Trophoblast cell (in vitro differentiated cells and primary cell): ENCODE measurements at regions not wholly inside any gene's neighbourhood (a gene's known extent, or its start where the extent isn't known, plus 50 kb on each side); places are given as distances from the start of the nearest gene placed in this dataset.

Source experiments
- DNase-seq, 2 donors: peaks; one replicate each; pipeline ENCODE4 v3.0.0-alpha.2; 2016
- H2AFZ ChIP-seq: 2 replicates; pipeline ENCODE4 v1.6.1; 2013; ENCODE audit warnings: low read length, moderate library complexity, mild to moderate bottlenecking; ENCODE audit not compliant: insufficient read depth, poor library complexity
- H2AK5ac ChIP-seq: 2 replicates; pipeline ENCODE4 v1.6.1; 2013; ENCODE audit warnings: mild to moderate bottlenecking, low read length
- H2BK120ac ChIP-seq: 2 replicates; pipeline ENCODE4 v1.6.1; 2013; ENCODE audit warnings: low read length, mild to moderate bottlenecking, moderate library complexity; ENCODE audit not compliant: insufficient read depth, poor library complexity
- H2BK12ac ChIP-seq: 2 replicates; pipeline ENCODE4 v1.6.1; 2013; ENCODE audit warnings: mild to moderate bottlenecking, low read length, moderate library complexity
- H2BK5ac ChIP-seq: 2 replicates; pipeline ENCODE4 v1.6.1; 2013; ENCODE audit warnings: low read length, low read depth, moderate library complexity, mild to moderate bottlenecking; ENCODE audit not compliant: poor library complexity
- H3K14ac ChIP-seq: 2 replicates; pipeline ENCODE4 v1.6.1; 2013; ENCODE audit warnings: mild to moderate bottlenecking, low read length
- H3K18ac ChIP-seq: 2 replicates; pipeline ENCODE4 v1.6.1; 2013; ENCODE audit warnings: mild to moderate bottlenecking, low read length
- H3K23ac ChIP-seq: 2 replicates; pipeline ENCODE4 v1.6.1; 2013; ENCODE audit warnings: low read length
- H3K27ac ChIP-seq: 2 replicates; pipeline ENCODE4 v1.5.1; 2013; ENCODE audit warnings: low read depth, mild to moderate bottlenecking, inconsistent platforms, low read length, moderate library complexity
- H3K27me3 ChIP-seq: 2 replicates; pipeline ENCODE4 v1.6.1; 2013; ENCODE audit warnings: inconsistent platforms, mild to moderate bottlenecking, low read length, moderate library complexity; ENCODE audit not compliant: insufficient read depth
- H3K36me3 ChIP-seq, 2 experiments: 1 replicate in 1 of 2; 2 replicates in 1 of 2; pipeline ENCODE4 v1.6.1; 2013; ENCODE audit warnings: low read length in 2 of 2, mild to moderate bottlenecking in 2 of 2, moderate library complexity in 1 of 2; ENCODE audit not compliant: insufficient read depth in 2 of 2, control insufficient read depth in 1 of 2
- H3K4ac ChIP-seq: 2 replicates; pipeline ENCODE4 v1.6.1; 2013; ENCODE audit warnings: low read depth, mild to moderate bottlenecking, low read length, moderate library complexity
- H3K4me1 ChIP-seq, 2 experiments: 1 replicate in 1 of 2; 2 replicates in 1 of 2; pipeline ENCODE4 v1.6.1; 2013; ENCODE audit warnings: low read length in 2 of 2, mild to moderate bottlenecking in 2 of 2, moderate library complexity in 1 of 2; ENCODE audit not compliant: insufficient read depth in 2 of 2, control insufficient read depth in 1 of 2
- H3K4me2 ChIP-seq: 2 replicates; pipeline ENCODE4 v1.6.1; 2013; ENCODE audit warnings: inconsistent platforms, mild to moderate bottlenecking, low read length, moderate library complexity
- H3K4me3 ChIP-seq: 2 replicates; pipeline ENCODE4 v1.5.1; 2013; ENCODE audit warnings: mild to moderate bottlenecking, low read depth, low read length, inconsistent platforms
- H3K79me1 ChIP-seq: one replicate; pipeline ENCODE4 v1.6.1; 2013; ENCODE audit warnings: low read length
- H3K79me2 ChIP-seq: 2 replicates; pipeline ENCODE4 v1.6.1; 2013; ENCODE audit warnings: low read length, mild to moderate bottlenecking; ENCODE audit not compliant: control insufficient read depth, insufficient read depth, poor library complexity
- H3K9ac ChIP-seq: 2 replicates; pipeline ENCODE4 v1.6.1; 2013; ENCODE audit warnings: mild to moderate bottlenecking, low read length
- H3K9me3 ChIP-seq: 2 replicates; pipeline ENCODE4 v1.6.1; 2013; ENCODE audit warnings: low read depth, mild to moderate bottlenecking, control low read depth, inconsistent platforms, low read length; ENCODE audit not compliant: insufficient read depth
- H4K12ac ChIP-seq: 2 replicates; pipeline ENCODE4 v1.6.1; 2013; ENCODE audit warnings: low read depth, mild to moderate bottlenecking, low read length, moderate library complexity
- H4K8ac ChIP-seq: 2 replicates; pipeline ENCODE4 v1.6.1; 2013; ENCODE audit warnings: low read depth, mild to moderate bottlenecking, low read length, moderate library complexity
- H4K91ac ChIP-seq: one replicate; pipeline ENCODE4 v1.6.1; 2013; ENCODE audit warnings: low read depth, mild to moderate bottlenecking, low read length, moderate library complexity
- WGBS: extraction: QIAGEN DNeasy Blood & Tissue Kit; methylation state at CpG from one replicate; pipeline ENCODE4 v1.1.7; 2013; ENCODE audit warnings: missing lambda C conversion rate; ENCODE audit not compliant: insufficient read length, insufficient coverage; ENCODE audit errors: extremely low coverage; 5-methylcytosine and 5-hydroxymethylcytosine counted together

- H4K8ac ChIP-seq, result no peak overlapping the region
- no peak overlapping the region for H2BK5ac ChIP-seq
- DNase-seq, result no peak
- H3K79me2 ChIP-seq, result no peaks in the 10 kb centered on the region
- H4K91ac ChIP-seq, result no peak overlapping the region
- no peaks in the 10 kb centered on the region for H3K36me3 ChIP-seq
- H2BK120ac ChIP-seq, result no peak overlapping the region
- H3K9ac ChIP-seq, result no peak overlapping the region
- H3K27me3 ChIP-seq, result no peaks in the 10 kb centered on the region
- no peak overlapping the region for H3K4me2 ChIP-seq
- H3K14ac ChIP-seq, result no peak overlapping the region
- no CpG with 5 or more reads among the region's 5 CpGs for WGBS
- no peaks in the 10 kb centered on the region for H3K79me1 ChIP-seq
- H3K23ac ChIP-seq, result no peak overlapping the region
- peaks cover 5% of the 10 kb centered on the region for H3K9me3 ChIP-seq
- no peak overlapping the region for H2AK5ac ChIP-seq
- no peak overlapping the region for H3K18ac ChIP-seq
- no peak overlapping the region for H2AFZ ChIP-seq
- H3K4me3 ChIP-seq, result no peak overlapping the region
- no peak overlapping the region for H4K12ac ChIP-seq
- no peaks in the 10 kb centered on the region for H3K4me1 ChIP-seq
- no peak overlapping the region for H2BK12ac ChIP-seq
- no peak overlapping the region for H3K27ac ChIP-seq
- H3K4ac ChIP-seq, result no peak overlapping the region
Measured at GRCh38 chr2:129763966-129764365, 215.5 kb upstream of the RAB6C start.

DNA sequence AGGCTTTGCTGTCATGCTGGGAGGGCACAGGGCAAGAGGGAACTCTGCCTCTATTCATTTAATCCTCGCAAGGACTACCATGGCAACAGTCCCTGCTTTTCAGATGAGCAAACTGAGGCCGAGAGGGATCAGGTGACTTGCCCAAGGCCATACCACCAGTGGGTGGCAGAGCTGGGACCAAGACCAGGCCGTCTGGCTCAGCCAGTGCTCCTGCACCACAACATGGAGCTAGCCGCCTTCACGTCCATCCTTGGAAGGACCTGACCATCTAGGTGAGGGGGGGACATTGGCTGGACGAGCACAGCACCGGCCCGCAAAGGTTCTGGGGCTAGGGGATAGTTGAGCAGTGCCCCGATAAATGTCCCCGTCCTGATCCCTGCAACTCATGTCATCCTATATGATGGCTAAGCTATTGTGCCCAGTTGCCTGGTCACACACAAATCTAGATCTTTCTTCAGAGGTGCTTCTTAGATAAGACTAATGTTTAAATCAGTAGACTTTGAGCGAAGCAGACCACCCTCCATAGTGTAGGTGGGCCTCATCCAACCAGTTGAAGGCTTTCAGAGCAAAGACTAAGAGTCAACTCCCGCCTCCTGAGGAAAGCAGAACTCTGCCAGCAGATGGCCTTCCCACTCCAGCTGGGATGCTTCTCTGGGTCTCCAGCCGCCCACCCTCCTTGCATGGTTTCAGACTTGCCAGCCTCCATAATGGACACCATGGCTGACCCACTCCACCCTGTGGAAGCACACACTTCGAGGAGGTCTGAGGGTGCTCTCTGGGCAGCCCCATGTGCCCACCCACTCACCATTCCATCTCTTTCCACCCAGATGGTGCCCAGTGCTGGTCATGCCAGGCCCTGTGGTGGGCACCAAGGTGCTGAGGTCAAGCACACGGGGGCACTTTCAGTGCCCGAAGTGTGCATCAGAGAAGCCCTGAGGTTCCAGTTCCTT lies 214.8 kb upstream of the RAB6C start:
- no peak overlapping the region for H3K14ac ChIP-seq

DNA sequence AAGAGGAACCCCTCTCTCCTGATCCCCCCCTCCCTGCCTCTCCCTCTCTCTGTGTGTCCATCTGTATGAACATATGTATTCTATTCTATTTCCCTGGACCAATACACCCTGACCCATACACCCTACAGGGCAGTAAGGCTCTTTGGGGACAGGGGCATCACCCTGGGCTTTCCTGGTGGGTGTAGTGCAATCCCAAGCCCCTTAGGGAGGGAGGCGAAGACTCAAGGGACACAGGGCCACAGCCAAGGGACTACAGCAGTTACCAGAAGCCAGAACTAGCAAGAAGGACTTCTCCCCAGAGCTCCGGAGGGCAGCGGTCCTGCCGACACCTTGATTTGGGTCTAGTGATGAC lies 214.2 kb upstream of the RAB6C start:
- no peak overlapping the region for H2AFZ ChIP-seq
- no peak overlapping the region for H4K8ac ChIP-seq
- H3K9ac ChIP-seq, result no peak overlapping the region
- H3K4me1 ChIP-seq, result no peaks in the 10 kb centered on the region
- no peak overlapping the region for H3K18ac ChIP-seq
- H3K4me2 ChIP-seq, result no peak overlapping the region
- H3K79me2 ChIP-seq, result no peaks in the 10 kb centered on the region
- no peak overlapping the region for H2BK12ac ChIP-seq
- H4K91ac ChIP-seq, result no peak overlapping the region
- no peak for DNase-seq
- peaks cover 3% of the 10 kb centered on the region for H3K9me3 ChIP-seq
- no peak overlapping the region for H2BK5ac ChIP-seq
- H3K27ac ChIP-seq, result no peak overlapping the region
- no peaks in the 10 kb centered on the region for H3K36me3 ChIP-seq
- no peak overlapping the region for H3K4ac ChIP-seq
- no peak overlapping the region for H3K4me3 ChIP-seq
- H4K12ac ChIP-seq, result no peak overlapping the region
- no CpG with 5 or more reads among the region's 4 CpGs for WGBS
- H3K79me1 ChIP-seq, result no peaks in the 10 kb centered on the region
- no peak overlapping the region for H3K23ac ChIP-seq
- no peak overlapping the region for H2BK120ac ChIP-seq
- H3K14ac ChIP-seq, result no peak overlapping the region
- H3K27me3 ChIP-seq, result no peaks in the 10 kb centered on the region
- no peak overlapping the region for H2AK5ac ChIP-seq

More for the DNA sequence above, 214.8 kb upstream of the RAB6C start:
- Histone ChIP-seq H3K9ac (no peak overlapping the region), H3K4me1 (no peaks in the 10 kb centered on the region), H2BK12ac (no peak overlapping the region), H3K9me3 (peaks cover 5% of the 10 kb centered on the region), H2AK5ac (no peak overlapping the region), H3K4ac (no peak overlapping the region), H2BK120ac (no peak overlapping the region), H3K27me3 (no peaks in the 10 kb centered on the region), H4K12ac (no peak overlapping the region), H3K4me3 (no peak overlapping the region), H3K79me1 (no peaks in the 10 kb centered on the region), H4K91ac (no peak overlapping the region), H2AFZ (no peak overlapping the region), H3K4me2 (no peak overlapping the region), H3K27ac (no peak overlapping the region), H3K79me2 (no peaks in the 10 kb centered on the region), H4K8ac (no peak overlapping the region), H2BK5ac (no peak overlapping the region), H3K36me3 (no peaks in the 10 kb centered on the region), H3K23ac (no peak overlapping the region), H3K18ac (no peak overlapping the region)
- no peak for DNase-seq
- no CpG with 5 or more reads among the region's 16 CpGs for WGBS

- Histone ChIP-seq H3K4ac (no peak overlapping the region), H3K18ac (no peak overlapping the region), H2AK5ac (no peak overlapping the region), H2BK12ac (no peak overlapping the region), H4K12ac (no peak overlapping the region), H3K9ac (no peak overlapping the region), H3K79me1 (no peaks in the 10 kb centered on the region), H3K4me1 (no peaks in the 10 kb centered on the region), H2BK5ac (no peak overlapping the region), H3K9me3 (peaks cover 1% of the 10 kb centered on the region), H3K27ac (no peak overlapping the region), H4K91ac (no peak overlapping the region), H4K8ac (no peak overlapping the region), H3K36me3 (no peaks in the 10 kb centered on the region), H3K23ac (no peak overlapping the region), H3K4me3 (no peak overlapping the region), H3K27me3 (no peaks in the 10 kb centered on the region), H2AFZ (no peak overlapping the region), H3K14ac (no peak overlapping the region), H3K79me2 (no peaks in the 10 kb centered on the region), H3K4me2 (no peak overlapping the region), H2BK120ac (no peak overlapping the region)
- no peak for DNase-seq
- WGBS, result no CpG with 5 or more reads among the region's 16 CpGs
Measured at GRCh38 chr2:129765678-129766351, 213.7 kb upstream of the RAB6C start.
